HG03520 (cell line): ENCODE measurements at regions not wholly inside any gene's neighbourhood (a gene's known extent, or its start where the extent isn't known, plus 50 kb on each side); places are given as distances from the start of the nearest gene placed in this dataset.
"Not testable (repeated sequence)": the region's sequence is repeated elsewhere in the genome, so short reads cannot be mapped to it uniquely, and the experiment has no call there.

Source experiments
- ATAC-seq: cut with Tn5 transposase; IDR thresholded peaks from one replicate; pipeline ENCODE4 v1.9.1; 2021; ENCODE audit warnings: mild to moderate bottlenecking, moderate library complexity; ENCODE audit not compliant: unreplicated experiment

- ATAC-seq, result no peak
Measured at GRCh38 chr7:19623676-19624075, 85.2 kb downstream of the POLR1F start.

- no peak for ATAC-seq
Measured at GRCh38 chr7:19621740-19622139, 87.1 kb downstream of the POLR1F start.

DNA sequence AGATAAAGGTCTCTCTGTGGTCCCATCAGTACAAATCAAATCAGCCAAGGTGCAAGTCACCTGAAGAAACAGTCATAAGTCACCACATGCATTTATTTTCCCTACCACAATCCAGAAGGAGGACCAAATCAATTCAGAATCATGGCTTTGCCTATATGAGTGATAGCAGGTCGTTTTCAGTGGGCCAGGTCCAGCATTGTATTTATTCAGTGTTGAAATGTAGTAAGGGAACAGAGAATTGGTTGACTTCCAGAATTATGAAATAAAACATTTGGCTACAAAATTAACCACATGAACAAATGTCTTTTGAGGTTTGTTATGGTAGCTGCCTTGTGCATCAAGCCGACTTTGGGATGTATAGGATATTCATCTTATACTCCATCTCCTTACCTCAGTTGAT, 88.4 kb downstream of the POLR1F start:
- ATAC-seq, result no peak

DNA sequence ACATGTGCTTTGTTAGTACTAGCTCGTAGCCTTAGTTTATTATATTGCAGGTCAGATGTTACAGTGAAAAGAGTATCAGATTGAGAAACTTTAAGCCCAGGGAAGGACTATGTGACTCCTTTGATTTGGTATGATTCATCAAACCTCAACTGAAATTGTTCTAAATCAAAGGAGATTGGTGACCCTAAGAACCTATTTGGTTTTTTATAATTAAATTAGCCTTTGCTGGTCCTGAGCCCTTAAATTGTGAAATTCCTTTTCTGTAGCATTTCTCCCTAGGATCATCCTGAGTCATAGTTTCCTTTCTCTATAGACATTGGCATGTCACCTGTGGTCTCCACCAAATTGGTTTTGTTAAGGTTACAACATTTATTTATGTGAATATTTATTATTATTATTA, 89.7 kb downstream of the POLR1F start:
- no peak for ATAC-seq

- ATAC-seq, result no peak
Measured at GRCh38 chr7:19617901-19618300, 90.9 kb downstream of the POLR1F start.

DNA sequence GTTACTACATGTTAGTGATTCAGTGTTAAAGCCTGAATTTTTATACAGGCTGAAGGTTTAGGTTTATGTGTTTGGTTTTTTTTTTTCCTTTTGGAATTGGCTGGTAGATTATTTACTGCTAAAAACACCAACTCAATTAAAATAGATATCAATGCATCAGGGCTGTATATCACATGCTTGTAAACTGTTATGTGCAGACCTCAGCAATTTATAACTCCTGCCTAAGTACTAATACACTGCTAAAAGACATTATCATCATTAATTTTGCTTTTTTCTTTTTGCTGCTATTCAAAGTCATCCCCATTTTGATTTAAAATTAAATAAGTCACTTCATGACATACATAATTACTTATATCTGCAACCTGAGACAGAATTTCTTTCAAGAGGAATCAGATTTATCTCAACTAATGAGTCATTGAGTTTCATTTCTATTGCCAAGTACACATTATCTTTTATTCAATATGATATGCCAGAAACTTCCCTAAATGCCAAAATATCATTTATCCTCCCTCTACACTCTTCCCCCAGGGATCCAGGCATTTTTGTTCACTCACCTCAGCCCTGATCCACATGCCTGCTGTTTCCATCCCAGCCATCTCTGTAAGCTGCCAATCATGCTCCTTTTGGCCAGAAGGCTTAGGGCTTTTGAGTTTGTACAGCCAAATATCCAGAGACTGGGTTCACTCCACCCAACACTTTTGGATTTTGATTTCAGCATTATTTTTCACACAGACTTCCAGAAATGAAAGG, 98.5 kb downstream of the POLR1F start:
- ATAC-seq, result no peak

DNA sequence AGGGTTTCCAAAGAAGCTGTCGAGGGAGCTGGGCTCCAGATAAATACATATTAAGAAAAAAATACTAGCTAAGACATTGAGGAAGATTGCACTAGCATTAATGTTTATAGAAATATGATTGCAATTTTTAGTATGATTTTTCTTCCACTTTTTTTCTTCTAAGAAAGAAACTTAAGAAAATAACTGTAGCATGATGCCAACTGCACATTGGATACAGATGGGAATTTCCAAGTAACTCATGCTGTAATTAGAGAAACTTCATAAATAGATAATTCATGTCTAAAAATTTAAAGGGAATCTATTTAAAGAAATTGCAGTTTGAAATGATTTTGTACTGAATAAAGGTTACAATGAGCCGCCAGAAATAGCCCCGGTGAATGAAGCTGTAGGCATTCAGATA, 119.4 kb downstream of the POLR1F start:
- ATAC-seq, result no peak

GRCh38 chr7:19587291-19587690, 121.5 kb downstream of the POLR1F start:
- peak; percentile 73 for ATAC-seq

GRCh38 chr7:19585761-19586160, 123.1 kb downstream of the POLR1F start:
- no peak for ATAC-seq

DNA sequence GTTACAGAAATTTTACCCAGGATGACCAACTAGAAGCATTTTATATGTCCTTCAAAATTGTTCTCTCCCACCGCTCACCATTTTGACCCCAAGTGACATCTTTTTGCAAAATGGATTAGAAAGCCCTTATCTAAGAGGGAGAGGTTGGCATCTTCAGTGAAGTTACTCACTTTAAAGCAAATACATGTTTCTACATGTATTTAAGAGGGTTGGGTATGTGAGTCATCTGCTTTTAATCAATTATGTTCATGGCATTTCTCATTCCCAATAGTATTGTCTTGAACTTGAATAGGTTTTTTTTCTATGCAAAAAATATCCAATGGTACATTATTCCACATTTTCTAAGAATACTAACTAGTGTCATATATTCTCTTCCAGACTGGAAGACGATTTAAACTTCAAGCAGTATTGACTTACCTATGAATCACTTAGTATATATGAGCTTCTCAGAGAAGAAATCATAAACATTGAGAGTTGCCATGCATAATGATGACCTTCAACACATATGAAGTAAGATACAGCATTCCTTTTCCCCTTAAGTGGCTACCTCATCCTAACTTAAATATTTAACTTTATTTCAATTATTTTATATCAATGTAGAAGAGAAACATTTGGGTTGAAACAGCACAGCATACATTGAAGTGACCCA, 132.8 kb downstream of the POLR1F start:
- no peak for ATAC-seq

DNA sequence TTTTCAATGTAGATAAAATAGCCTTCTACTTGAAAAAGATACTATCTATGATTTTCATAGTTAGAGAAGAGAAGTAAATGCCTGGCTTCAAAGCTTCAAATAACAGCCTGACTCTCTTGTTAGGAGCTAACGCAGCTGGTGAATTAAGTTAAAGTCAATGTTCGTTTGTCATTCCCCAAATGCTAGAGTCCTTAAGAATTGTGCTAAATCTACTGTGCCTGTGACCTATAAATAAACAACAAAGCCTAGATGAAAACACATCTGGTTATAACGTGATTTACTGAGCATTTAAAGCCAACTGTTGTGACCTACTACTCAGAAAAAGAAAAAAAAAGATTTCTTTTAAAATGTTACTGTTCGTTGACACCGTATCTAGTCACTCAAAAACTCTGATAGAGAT, 134.7 kb downstream of the POLR1F start:
- ATAC-seq, result no peak

GRCh38 chr7:19572566-19572965, 136.3 kb downstream of the POLR1F start:
- ATAC-seq, result no peak

DNA sequence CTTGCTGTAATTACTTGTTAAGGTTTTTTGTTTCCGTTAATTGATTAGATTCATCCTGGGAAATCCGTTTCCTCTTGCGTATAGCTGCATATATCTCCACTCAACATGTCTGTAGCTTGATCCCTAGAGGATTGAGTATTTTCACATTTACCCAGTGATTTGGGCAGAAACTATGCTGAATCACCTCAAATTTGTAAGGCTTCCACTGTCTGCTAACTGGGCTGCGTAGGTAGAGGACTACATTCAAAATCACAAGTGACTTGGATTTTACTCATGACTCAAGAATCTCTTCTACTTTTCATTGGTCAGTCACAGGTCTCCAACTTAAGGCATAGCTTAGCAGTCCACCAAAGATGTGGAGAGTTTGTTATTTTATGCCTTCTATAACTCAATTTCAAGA, 141.8 kb downstream of the POLR1F start:
- no peak for ATAC-seq

- no peak for ATAC-seq
Measured at GRCh38 chr7:19565602-19566001, 143.2 kb downstream of the POLR1F start.

- no peak for ATAC-seq
Measured at GRCh38 chr7:19561121-19561805, 147.6 kb downstream of the POLR1F start.

GRCh38 chr7:19560111-19560883, 148.5 kb downstream of the POLR1F start:
- no peak for ATAC-seq

DNA sequence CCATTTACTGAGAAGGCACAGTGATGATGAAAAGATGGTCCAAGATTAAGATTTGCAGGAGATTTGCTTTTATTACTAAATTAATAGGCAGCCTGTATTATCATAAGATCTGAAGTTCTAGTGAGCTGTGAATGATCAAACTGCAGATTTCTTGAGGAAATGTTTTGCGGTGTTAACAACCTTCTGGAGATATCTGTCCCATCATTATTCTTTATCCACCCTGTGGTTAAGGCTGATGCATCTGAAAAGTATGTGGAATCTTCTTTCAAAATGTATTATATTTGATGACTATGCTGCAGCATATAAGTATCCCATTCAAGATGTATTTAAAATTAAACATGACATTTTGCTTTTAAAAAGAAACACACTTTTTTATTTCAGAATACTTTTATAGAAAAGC, 150.3 kb downstream of the POLR1F start:
- ATAC-seq, result no peak

- ATAC-seq, result no peak
Measured at GRCh38 chr7:19557726-19558465, 150.9 kb downstream of the POLR1F start.

GRCh38 chr7:19554581-19554980, 154.3 kb downstream of the POLR1F start:
- ATAC-seq, result no peak

- no peak for ATAC-seq
Measured at GRCh38 chr7:19552576-19552975, 156.3 kb downstream of the POLR1F start.

DNA sequence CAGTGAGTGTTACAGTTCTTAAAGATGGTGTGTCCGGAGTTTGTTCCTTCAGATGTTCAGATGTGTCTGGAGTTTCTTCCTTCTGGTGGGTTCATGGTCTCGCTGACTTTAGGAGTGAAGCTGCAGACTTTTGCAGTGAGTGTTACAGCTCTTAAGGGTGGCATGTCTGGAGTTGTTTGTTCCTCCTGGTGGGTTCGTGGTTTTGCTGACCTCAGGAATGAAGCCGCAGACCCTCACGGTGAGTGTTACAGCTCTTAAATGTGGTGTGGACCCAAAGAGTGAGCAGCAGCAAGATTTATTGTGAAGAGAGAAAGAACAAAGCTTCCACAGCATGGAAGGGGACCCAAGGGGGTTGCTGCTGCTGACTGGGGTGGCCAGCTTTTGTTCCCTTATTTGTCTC, 159.6 kb downstream of the POLR1F start:
- ATAC-seq, result not testable (repeated sequence)
